ENCODE measurements at regions not wholly inside any gene's neighbourhood (a gene's known extent, or its start where the extent isn't known, plus 50 kb on each side); places are given as distances from the start of the nearest gene placed in this dataset.

GRCh38 chr22:49040111-49040510, 787.6 kb downstream of the BRD1 start:
- TF ChIP-seq CTCF (conservative IDR thresholded peaks at IDR 0.05; ENCODE audit: low read depth, low read length) (no peak), CEBPB (IDR thresholded peaks at IDR 0.05; ENCODE audit: low read depth, low read length) (no peak), POLR2A (IDR thresholded peaks at IDR 0.05; ENCODE audit: low read depth, low read length) (no peak), ELK1 (IDR thresholded peaks at IDR 0.05; ENCODE audit: borderline replicate concordance, low read depth, low read length) (no peak)

All from IMR-90 (cell line).